PC-3 (cell line): ENCODE measurements at regions not wholly inside any gene's neighbourhood (a gene's known extent, or its start where the extent isn't known, plus 50 kb on each side); places are given as distances from the start of the nearest gene placed in this dataset.

ENCODE experiments used
- ATAC-seq: fragments of 200-7000 bp; cut with Tn5 transposase; 2 replicates; pipeline ENCODE4 v1.9.1; 2020; ENCODE audit warnings: mild to moderate bottlenecking, moderate library complexity
- BruUV-seq: library from RNA; stranded (reverse); fragments of 400-500 nt; replicated peaks from 2 replicates; lab custom pipeline; 2021; lab: Mats Ljungman, UMichigan
- CTCF ChIA-PET: fragments of 300-600 bp; sonication (Branson Sonifier 250); formaldehyde crosslinking; loops from one replicate; lab custom pipeline; 2022; ENCODE audit warnings: antibody characterized with exemption; lab: Charles Lee
- POLR2A ChIA-PET: fragments of 300-600 bp; sonication (Branson Sonifier 250); formaldehyde crosslinking; loops from one replicate; lab custom pipeline; 2022; ENCODE audit warnings: antibody characterized with exemption; ENCODE audit not compliant: unreplicated experiment; lab: Charles Lee
- DNase-seq: peaks from one replicate; pipeline ENCODE4 v3.0.0-alpha.2; 2015
- H2AFZ ChIP-seq: fragments of 300-600 bp; sonication (generic); 2 replicates; pipeline ENCODE4 v1.6.0; 2016; ENCODE audit warnings: antibody characterized with exemption, low read length
- H3F3A ChIP-seq: fragments of 300-600 bp; sonication (generic); one replicate; pipeline ENCODE4 v1.6.0; 2017; ENCODE audit warnings: antibody characterized with exemption, low read length, control low read depth, mild to moderate bottlenecking; ENCODE audit not compliant: unreplicated experiment
- H3K27ac ChIP-seq: fragments of 300-600 bp; sonication (generic); 2 replicates; pipeline ENCODE4 v1.5.1; 2016; ENCODE audit warnings: mild to moderate bottlenecking, low read length
- H3K27me3 ChIP-seq: fragments of 300-600 bp; sonication (generic); 2 replicates; pipeline ENCODE4 v1.6.1; 2016; ENCODE audit warnings: low read length, mixed read lengths
- H3K36me3 ChIP-seq: fragments of 300-600 bp; sonication (generic); 2 replicates; pipeline ENCODE4 v1.6.1; 2016; ENCODE audit warnings: low read depth, mixed run types, low read length, mixed read lengths
- H3K4me1 ChIP-seq: fragments of 300-600 bp; sonication (generic); 2 replicates; pipeline ENCODE4 v1.5.1; 2016; ENCODE audit warnings: low read length; ENCODE audit not compliant: insufficient read depth
- H3K4me2 ChIP-seq: fragments of 300-600 bp; sonication (generic); 2 replicates; pipeline ENCODE4 v1.6.0; 2016; ENCODE audit warnings: low read length
- H3K4me3 ChIP-seq: fragments of 300-600 bp; sonication (generic); 2 replicates; pipeline ENCODE4 v1.5.1; 2016; ENCODE audit warnings: mild to moderate bottlenecking, low read length, mixed read lengths
- H3K79me2 ChIP-seq: fragments of 300-600 bp; sonication (generic); 2 replicates; pipeline ENCODE4 v1.6.1; 2017; ENCODE audit warnings: low read length, mixed read lengths
- H3K9ac ChIP-seq: fragments of 300-600 bp; sonication (generic); 2 replicates; pipeline ENCODE4 v1.6.0; 2016; ENCODE audit warnings: mild to moderate bottlenecking, low read length
- H3K9me2 ChIP-seq: fragments of 300-600 bp; sonication (generic); replicated peaks from 2 replicates; pipeline ENCODE4 v1.6.1; 2016; ENCODE audit warnings: mixed run types, low read length, mixed read lengths
- H3K9me3 ChIP-seq: fragments of 300-600 bp; sonication (generic); 2 replicates; pipeline ENCODE4 v1.6.1; 2016; ENCODE audit warnings: low read length, mixed read lengths
- H4K20me1 ChIP-seq: fragments of 300-600 bp; sonication (generic); 2 replicates; pipeline ENCODE4 v1.6.1; 2016; ENCODE audit warnings: low read length, mixed read lengths
- CTCF ChIP-seq: fragments of 300-600 bp; sonication (generic); conservative IDR thresholded peaks from 2 replicates; pipeline ENCODE4 v1.5.1; 2017; ENCODE audit warnings: antibody characterized with exemption, low read depth, mild to moderate bottlenecking, low read length
- EZH2 ChIP-seq: fragments of 300-600 bp; sonication (generic); IDR thresholded peaks from one replicate; pipeline ENCODE4 v1.6.1; 2017; ENCODE audit warnings: antibody characterized with exemption, mild to moderate bottlenecking, low read length; ENCODE audit not compliant: unreplicated experiment
- EZH2phosphoT487 ChIP-seq: fragments of 300-600 bp; sonication (generic); IDR thresholded peaks from 2 replicates; pipeline ENCODE4 v1.6.1; 2018; ENCODE audit warnings: mild to moderate bottlenecking, antibody characterized with exemption, low read length, borderline replicate concordance
- intact Hi-C: fragments of 100-400 bp; cut with micrococcal nuclease; formaldehyde crosslinking; loops from 2 replicates; pipeline ENCODE4 v1.9.0; 2023

- Histone ChIP-seq H3K79me2 (no peaks in the 10 kb centered on the region), H3F3A (no peaks in the 10 kb centered on the region), H3K9me3 (no peaks in the 10 kb centered on the region), H3K27me3 (no peaks in the 10 kb centered on the region), H3K9me2 (no peaks in the 10 kb centered on the region), H3K36me3 (no peaks in the 10 kb centered on the region), H4K20me1 (no peaks in the 10 kb centered on the region), H3K4me3 (no peak overlapping the region), H2AFZ (no peak overlapping the region), H3K4me1 (no peaks in the 10 kb centered on the region), H3K4me2 (no peak overlapping the region), H3K9ac (no peak overlapping the region), H3K27ac (no peak overlapping the region)
- intact Hi-C loops, result no loop called here
- ChIA-PET CTCF (no interaction called here), POLR2A (no interaction called here)
- DNase-seq (no peak), ATAC-seq (no peak)
- TF ChIP-seq EZH2phosphoT487 (no peak), EZH2 (no peak), CTCF (no peak)
- no TSS peak for BruUV-seq
Observed at GRCh38 chr7:20063644-20064043, 153.5 kb downstream of the MACC1 start.

DNA sequence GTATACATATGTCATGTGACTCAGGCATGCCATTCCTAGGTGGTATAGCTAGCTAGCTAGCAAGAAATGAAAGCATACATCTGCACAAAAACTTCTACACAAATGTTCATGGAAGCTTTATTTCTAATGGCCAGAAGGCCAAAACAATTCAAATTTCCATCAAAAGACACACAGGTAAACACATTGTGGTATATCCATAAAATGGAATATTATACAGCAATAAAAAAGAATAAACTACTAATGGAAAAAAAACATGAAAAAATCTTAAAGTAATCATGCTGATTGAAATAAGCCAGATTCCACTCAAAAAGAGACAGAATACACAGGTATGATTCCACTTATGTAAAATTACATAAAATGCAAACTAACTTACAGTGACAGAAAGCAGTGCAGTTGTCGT lies 154.3 kb downstream of the MACC1 start:
- H3K9me3 ChIP-seq, result no peaks in the 10 kb centered on the region
- CTCF ChIA-PET, result no interaction called here
- TF ChIP-seq CTCF, result no peak
- TF ChIP-seq EZH2, result no peak
- TF ChIP-seq EZH2phosphoT487, result no peak
- no peaks in the 10 kb centered on the region for H3K36me3 ChIP-seq
- no peaks in the 10 kb centered on the region for H3K27me3 ChIP-seq
- no peaks in the 10 kb centered on the region for H3K79me2 ChIP-seq
- no peak for DNase-seq
- H2AFZ ChIP-seq, result no peak overlapping the region
- H3K4me1 ChIP-seq, result no peaks in the 10 kb centered on the region
- no TSS peak for BruUV-seq
- H3K27ac ChIP-seq, result no peak overlapping the region
- no peaks in the 10 kb centered on the region for H3F3A ChIP-seq
- H4K20me1 ChIP-seq, result no peaks in the 10 kb centered on the region
- POLR2A ChIA-PET, result no interaction called here
- H3K4me3 ChIP-seq, result no peak overlapping the region
- intact Hi-C loops, result no loop called here
- no peak overlapping the region for H3K4me2 ChIP-seq
- ATAC-seq, result no peak
- no peaks in the 10 kb centered on the region for H3K9me2 ChIP-seq
- no peak overlapping the region for H3K9ac ChIP-seq

- Histone ChIP-seq H3K4me1 (no peaks in the 10 kb centered on the region), H3K4me3 (no peak overlapping the region), H3K79me2 (no peaks in the 10 kb centered on the region), H3K27me3 (no peaks in the 10 kb centered on the region), H3K27ac (no peak overlapping the region), H3K9me2 (no peaks in the 10 kb centered on the region), H3K4me2 (no peak overlapping the region), H3K36me3 (no peaks in the 10 kb centered on the region), H3K9me3 (no peaks in the 10 kb centered on the region), H2AFZ (no peak overlapping the region), H4K20me1 (no peaks in the 10 kb centered on the region), H3K9ac (no peak overlapping the region), H3F3A (no peaks in the 10 kb centered on the region)
- TF ChIP-seq EZH2 (no peak), CTCF (no peak), EZH2phosphoT487 (no peak)
- BruUV-seq, result no TSS peak
- ATAC-seq (no peak), DNase-seq (no peak)
- POLR2A ChIA-PET, result no interaction called here
- intact Hi-C loops, result no loop called here
- CTCF ChIA-PET, result no interaction called here
Observed at GRCh38 chr7:20053334-20054104, 163.7 kb downstream of the MACC1 start.
